ENCODE measurements at regions not wholly inside any gene's neighbourhood (a gene's known extent, or its start where the extent isn't known, plus 50 kb on each side); places are given as distances from the start of the nearest gene placed in this dataset.

DNA sequence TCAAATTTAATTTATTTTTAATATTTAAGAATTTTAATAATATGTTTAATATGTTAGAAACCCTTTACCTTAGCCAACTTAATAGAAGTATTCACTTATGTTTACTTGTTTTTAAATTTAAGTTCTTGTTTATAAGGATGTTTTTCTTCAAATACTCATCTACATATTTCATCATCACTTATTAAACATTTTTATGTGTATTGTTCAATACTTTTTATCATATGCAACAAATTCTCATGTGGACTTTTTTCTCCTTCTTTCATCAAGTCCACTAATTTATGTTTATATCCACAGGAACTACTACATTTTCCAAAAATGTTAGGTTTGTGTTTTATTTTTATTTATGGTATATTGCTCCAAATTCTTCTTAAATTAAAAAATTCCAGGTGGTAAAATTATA, 2113.1 kb upstream of the RAG2 start:
- TF ChIP-seq, protein P1, sequence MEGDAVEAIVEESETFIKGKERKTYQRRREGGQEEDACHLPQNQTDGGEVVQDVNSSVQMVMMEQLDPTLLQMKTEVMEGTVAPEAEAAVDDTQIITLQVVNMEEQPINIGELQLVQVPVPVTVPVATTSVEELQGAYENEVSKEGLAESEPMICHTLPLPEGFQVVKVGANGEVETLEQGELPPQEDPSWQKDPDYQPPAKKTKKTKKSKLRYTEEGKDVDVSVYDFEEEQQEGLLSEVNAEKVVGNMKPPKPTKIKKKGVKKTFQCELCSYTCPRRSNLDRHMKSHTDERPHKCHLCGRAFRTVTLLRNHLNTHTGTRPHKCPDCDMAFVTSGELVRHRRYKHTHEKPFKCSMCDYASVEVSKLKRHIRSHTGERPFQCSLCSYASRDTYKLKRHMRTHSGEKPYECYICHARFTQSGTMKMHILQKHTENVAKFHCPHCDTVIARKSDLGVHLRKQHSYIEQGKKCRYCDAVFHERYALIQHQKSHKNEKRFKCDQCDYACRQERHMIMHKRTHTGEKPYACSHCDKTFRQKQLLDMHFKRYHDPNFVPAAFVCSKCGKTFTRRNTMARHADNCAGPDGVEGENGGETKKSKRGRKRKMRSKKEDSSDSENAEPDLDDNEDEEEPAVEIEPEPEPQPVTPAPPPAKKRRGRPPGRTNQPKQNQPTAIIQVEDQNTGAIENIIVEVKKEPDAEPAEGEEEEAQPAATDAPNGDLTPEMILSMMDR (IDR thresholded peaks at IDR 0.05 in 8 of 11, conservative IDR thresholded peaks at IDR 0.05 in 3 of 11), result no peak
- TF ChIP-seq POLR2A (IDR thresholded peaks at IDR 0.05), result no peak

Measured in spleen (tissue), 7 donors.